ENCODE measurements at regions not wholly inside any gene's neighbourhood (a gene's known extent, or its start where the extent isn't known, plus 50 kb on each side); places are given as distances from the start of the nearest gene placed in this dataset.
"Not testable (repeated sequence)": the region's sequence is repeated elsewhere in the genome, so short reads cannot be mapped to it uniquely, and the experiment has no call there.

GRCh38 chrY:7317571-7317970 lies 406.0 kb upstream of the AMELY start:
- no peak for DNase-seq (ENCODE audit: low read depth)

- DNase-seq (ENCODE audit: low read depth), result no peak
Measured at GRCh38 chrY:7310482-7311269, 399.1 kb upstream of the AMELY start.

- DNase-seq (ENCODE audit: low read depth), result no peak
Measured at GRCh38 chrY:7308816-7309215, 397.3 kb upstream of the AMELY start.

GRCh38 chrY:7302306-7302705 lies 390.8 kb upstream of the AMELY start:
- no peak for DNase-seq (ENCODE audit: low read depth)

GRCh38 chrY:7299960-7300359 lies 388.4 kb upstream of the AMELY start:
- DNase-seq (ENCODE audit: low read depth), result no peak

- DNase-seq (ENCODE audit: low read depth), result no peak
Measured at GRCh38 chrY:7292113-7292512, 380.6 kb upstream of the AMELY start.

GRCh38 chrY:7289889-7290833 lies 378.6 kb upstream of the AMELY start:
- DNase-seq (ENCODE audit: low read depth), result no peak

- no peak for DNase-seq (ENCODE audit: low read depth)
Measured at GRCh38 chrY:7288611-7289010, 377.1 kb upstream of the AMELY start.

- DNase-seq (ENCODE audit: low read depth), result not testable (repeated sequence)
Measured at GRCh38 chrY:7287963-7288362, 376.4 kb upstream of the AMELY start.

- no peak for DNase-seq (ENCODE audit: low read depth)
Measured at GRCh38 chrY:7285388-7285787, 373.8 kb upstream of the AMELY start.

GRCh38 chrY:7283001-7283400 lies 371.4 kb upstream of the AMELY start:
- no peak for DNase-seq (ENCODE audit: low read depth)

- not testable (repeated sequence) for DNase-seq (ENCODE audit: low read depth)
Measured at GRCh38 chrY:7280151-7280740, 368.7 kb upstream of the AMELY start.

- no peak for DNase-seq (ENCODE audit: low read depth)
Measured at GRCh38 chrY:7275751-7276150, 364.2 kb upstream of the AMELY start.

- DNase-seq (ENCODE audit: low read depth), result no peak
Measured at GRCh38 chrY:7275014-7275413, 363.5 kb upstream of the AMELY start.

GRCh38 chrY:7274369-7274913 lies 362.9 kb upstream of the AMELY start:
- DNase-seq (ENCODE audit: low read depth), result no peak

GRCh38 chrY:7273587-7274203 lies 362.1 kb upstream of the AMELY start:
- no peak for DNase-seq (ENCODE audit: low read depth)

- DNase-seq (ENCODE audit: low read depth), result no peak
Measured at GRCh38 chrY:7272556-7273195, 361.1 kb upstream of the AMELY start.

- no peak for DNase-seq (ENCODE audit: low read depth)
Measured at GRCh38 chrY:7263773-7264172, 352.2 kb upstream of the AMELY start.

- no peak for DNase-seq (ENCODE audit: low read depth)
Measured at GRCh38 chrY:7262531-7262930, 351.0 kb upstream of the AMELY start.

GRCh38 chrY:7261254-7261653 lies 349.7 kb upstream of the AMELY start:
- no peak for DNase-seq (ENCODE audit: low read depth)

- DNase-seq (ENCODE audit: low read depth), result no peak
Measured at GRCh38 chrY:7240101-7240500, 328.5 kb upstream of the AMELY start.

Data from M059J (cell line).